HG02840 (cell line): ENCODE measurements at regions not wholly inside any gene's neighbourhood (a gene's known extent, or its start where the extent isn't known, plus 50 kb on each side); places are given as distances from the start of the nearest gene placed in this dataset.

Source experiments
- ATAC-seq: cut with Tn5 transposase; IDR thresholded peaks from one replicate; pipeline ENCODE4 v1.9.1; 2021; ENCODE audit warnings: mild to moderate bottlenecking, moderate library complexity, moderate number of reproducible peaks; ENCODE audit not compliant: unreplicated experiment, low FRiP score

GRCh38 chr10:117698809-117699208 is 156.3 kb downstream of the EMX2 start:
- no peak for ATAC-seq

GRCh38 chr10:117699436-117700075 is 157.0 kb downstream of the EMX2 start:
- no peak for ATAC-seq

- no peak for ATAC-seq
Measured at GRCh38 chr10:117710181-117710798, 167.7 kb downstream of the EMX2 start.

GRCh38 chr10:117716889-117717288 is 174.3 kb downstream of the EMX2 start:
- no peak for ATAC-seq

GRCh38 chr10:117718986-117719920 is 176.7 kb downstream of the EMX2 start:
- ATAC-seq, result no peak

GRCh38 chr10:117720931-117721835 is 178.6 kb downstream of the EMX2 start:
- ATAC-seq, result no peak

GRCh38 chr10:117721873-117722272 is 179.3 kb downstream of the EMX2 start:
- ATAC-seq, result no peak

GRCh38 chr10:117723343-117723742 is 180.8 kb downstream of the EMX2 start:
- no peak for ATAC-seq

- no peak for ATAC-seq
Measured at GRCh38 chr10:117725993-117726392, 183.4 kb downstream of the EMX2 start.

- ATAC-seq, result no peak
Measured at GRCh38 chr10:117726596-117727295, 184.2 kb downstream of the EMX2 start.

- ATAC-seq, result no peak
Measured at GRCh38 chr10:117727421-117727820, 184.9 kb downstream of the EMX2 start.

GRCh38 chr10:117728087-117728486 is 185.5 kb downstream of the EMX2 start:
- ATAC-seq, result no peak

GRCh38 chr10:117729156-117729555 is 186.6 kb downstream of the EMX2 start:
- ATAC-seq, result no peak

GRCh38 chr10:117731121-117731791 is 188.7 kb downstream of the EMX2 start:
- no peak for ATAC-seq

- no peak for ATAC-seq
Measured at GRCh38 chr10:117734731-117735405, 192.3 kb downstream of the EMX2 start.

- no peak for ATAC-seq
Measured at GRCh38 chr10:117736655-117737054, 194.1 kb downstream of the EMX2 start.

GRCh38 chr10:117740088-117740487 is 197.5 kb downstream of the EMX2 start:
- no peak for ATAC-seq

- no peak for ATAC-seq
Measured at GRCh38 chr10:117740691-117741222, 198.2 kb downstream of the EMX2 start.
